PC-9 (cell line): ENCODE measurements at regions not wholly inside any gene's neighbourhood (a gene's known extent, or its start where the extent isn't known, plus 50 kb on each side); places are given as distances from the start of the nearest gene placed in this dataset.

Source experiments
- BruUV-seq: library from RNA; stranded (reverse); fragments of 400-500 nt; replicated peaks from 2 replicates; lab custom pipeline; 2021; lab: Mats Ljungman, UMichigan
- CTCF ChIA-PET: fragments of 300-600 bp; sonication (Branson Sonifier 250); formaldehyde crosslinking; loops from one replicate; lab custom pipeline; 2022; ENCODE audit warnings: antibody characterized with exemption; lab: Charles Lee
- POLR2A ChIA-PET: fragments of 300-600 bp; sonication (Branson Sonifier 250); formaldehyde crosslinking; loops from one replicate; lab custom pipeline; 2022; ENCODE audit warnings: antibody characterized with exemption; ENCODE audit not compliant: unreplicated experiment; lab: Charles Lee
- DNase-seq, 2 experiments: peaks; one replicate each; pipeline versions ENCODE4 v3.0.0 to v3.0.0-alpha.2; 2015 to 2022; ENCODE audit warnings: mixed read lengths in 1 of 2
- H2AFZ ChIP-seq: fragments of 200-600 bp; sonication (generic); 2 replicates; pipeline ENCODE4 v1.8.1; 2017; ENCODE audit warnings: antibody characterized with exemption
- H3F3A ChIP-seq: fragments of 200-600 bp; sonication (generic); 2 replicates; pipeline ENCODE4 v1.8.1; 2017; ENCODE audit warnings: antibody characterized with exemption, mild to moderate bottlenecking, low read depth; ENCODE audit not compliant: insufficient read depth
- H3K27ac ChIP-seq: fragments of 200-600 bp; sonication (generic); 2 replicates; pipeline ENCODE4 v1.6.1; 2016; ENCODE audit warnings: mixed run types
- H3K27me3 ChIP-seq: fragments of 200-600 bp; sonication (generic); 2 replicates; pipeline ENCODE4 v1.6.1; 2016; ENCODE audit warnings: low read depth, mixed run types; ENCODE audit not compliant: insufficient read depth
- H3K36me3 ChIP-seq: fragments of 200-600 bp; sonication (generic); 2 replicates; pipeline ENCODE4 v1.6.1; 2016; ENCODE audit warnings: low read depth, mixed run types
- H3K4me1 ChIP-seq: fragments of 200-600 bp; sonication (generic); replicated peaks from 2 replicates; pipeline ENCODE4 v1.6.1; 2016; ENCODE audit warnings: mixed run types; ENCODE audit not compliant: insufficient read depth
- H3K4me2 ChIP-seq: fragments of 200-600 bp; sonication (generic); 2 replicates; pipeline ENCODE4 v1.6.1; 2017; ENCODE audit warnings: mixed run types
- H3K4me3 ChIP-seq: fragments of 200-600 bp; sonication (generic); 2 replicates; pipeline ENCODE4 v1.6.1; 2016; ENCODE audit warnings: mixed run types
- H3K79me2 ChIP-seq: fragments of 200-600 bp; sonication (generic); 2 replicates; pipeline ENCODE4 v1.6.1; 2017; ENCODE audit warnings: low read depth, mixed run types
- H3K9me2 ChIP-seq: fragments of 200-600 bp; sonication (generic); 2 replicates; pipeline ENCODE4 v1.8.1; 2017; ENCODE audit warnings: mild to moderate bottlenecking; ENCODE audit not compliant: insufficient read depth
- H3K9me3 ChIP-seq: fragments of 200-600 bp; sonication (generic); 2 replicates; pipeline ENCODE4 v1.8.1; 2016; ENCODE audit warnings: low read depth; ENCODE audit not compliant: insufficient read depth
- H4K20me1 ChIP-seq: fragments of 200-600 bp; sonication (generic); 2 replicates; pipeline ENCODE4 v1.8.1; 2017; ENCODE audit not compliant: insufficient read depth
- CTCF ChIP-seq: fragments of 200-600 bp; sonication (generic); conservative IDR thresholded peaks from 2 replicates; pipeline ENCODE4 v1.6.1; 2017; ENCODE audit warnings: mixed run types, antibody characterized with exemption, mild to moderate bottlenecking, moderate library complexity
- EZH2 ChIP-seq: fragments of 200-600 bp; sonication (generic); IDR thresholded peaks from 2 replicates; pipeline ENCODE4 v1.8.0; 2017; ENCODE audit warnings: antibody characterized with exemption, low read depth
- intact Hi-C: fragments of 100-400 bp; cut with micrococcal nuclease; formaldehyde crosslinking; loops from one replicate; pipeline ENCODE4 v1.10.0; 2022; ENCODE audit not compliant: unreplicated experiment

- ChIA-PET CTCF (no interaction called here), POLR2A (no interaction called here)
- Histone ChIP-seq H3K9me2 (no peaks in the 10 kb centered on the region), H3K27me3 (no peaks in the 10 kb centered on the region), H3K27ac (no peak overlapping the region), H3K4me3 (no peak overlapping the region), H3K4me1 (peaks cover 11% of the 10 kb centered on the region), H3K79me2 (no peaks in the 10 kb centered on the region), H2AFZ (no peak overlapping the region), H3K4me2 (no peak overlapping the region), H3K9me3 (no peaks in the 10 kb centered on the region), H4K20me1 (no peaks in the 10 kb centered on the region), H3F3A (no peaks in the 10 kb centered on the region), H3K36me3 (no peaks in the 10 kb centered on the region)
- BruUV-seq: no TSS peak
- intact Hi-C loops: no loop called here
- TF ChIP-seq CTCF (no peak), EZH2 (no peak)
- no peak for DNase-seq
Observed at GRCh38 chr12:66744461-66744860, 65.6 kb upstream of the GRIP1 start.

- H3K27me3 ChIP-seq: no peaks in the 10 kb centered on the region
- no peaks in the 10 kb centered on the region for H4K20me1 ChIP-seq
- CTCF ChIA-PET: no interaction called here
- no peaks in the 10 kb centered on the region for H3K9me3 ChIP-seq
- no peaks in the 10 kb centered on the region for H3K9me2 ChIP-seq
- H2AFZ ChIP-seq: no peak overlapping the region
- no peak overlapping the region for H3K27ac ChIP-seq
- no peak for DNase-seq
- H3K36me3 ChIP-seq: no peaks in the 10 kb centered on the region
- no TSS peak for BruUV-seq
- H3K4me3 ChIP-seq: no peak overlapping the region
- no peaks in the 10 kb centered on the region for H3F3A ChIP-seq
- peaks cover 7% of the 10 kb centered on the region for H3K4me1 ChIP-seq
- no peak overlapping the region for H3K4me2 ChIP-seq
- no peaks in the 10 kb centered on the region for H3K79me2 ChIP-seq
- intact Hi-C loops: no loop called here
- TF ChIP-seq CTCF: no peak
- no peak for TF ChIP-seq EZH2
- POLR2A ChIA-PET: no interaction called here
Observed at GRCh38 chr12:66744956-66745383, 66.1 kb upstream of the GRIP1 start.

GRCh38 chr12:66746489-66747201 lies 67.8 kb upstream of the GRIP1 start:
- Histone ChIP-seq H3K36me3 (no peaks in the 10 kb centered on the region), H3F3A (no peaks in the 10 kb centered on the region), H3K9me3 (no peaks in the 10 kb centered on the region), H3K9me2 (no peaks in the 10 kb centered on the region), H3K4me3 (no peak overlapping the region), H3K4me1 (no peaks in the 10 kb centered on the region), H3K27me3 (no peaks in the 10 kb centered on the region), H4K20me1 (no peaks in the 10 kb centered on the region), H2AFZ (no peak overlapping the region), H3K79me2 (no peaks in the 10 kb centered on the region), H3K4me2 (no peak overlapping the region), H3K27ac (no peak overlapping the region)
- TF ChIP-seq CTCF: no peak
- no peak for TF ChIP-seq EZH2
- POLR2A ChIA-PET: interaction anchor here (0.6 kb wide), 1 partner anchor 39 kb away, joined by 7 read pairs; no protein-coding TSS in a partner anchor
- no TSS peak for BruUV-seq
- DNase-seq: no peak
- intact Hi-C loops: no loop called here
- CTCF ChIA-PET: no interaction called here
